ENCODE measurements at regions not wholly inside any gene's neighbourhood (a gene's known extent, or its start where the extent isn't known, plus 50 kb on each side); places are given as distances from the start of the nearest gene placed in this dataset.
"Not testable (repeated sequence)": the region's sequence is repeated elsewhere in the genome, so short reads cannot be mapped to it uniquely, and the experiment has no call there.

- DNase-seq = peak in 1 of 2 donors; percentile 45
Measured at GRCh38 chr12:47408171-47408871, 297.5 kb downstream of the RPAP3 start.

GRCh38 chr12:47407463-47408129 lies 298.2 kb downstream of the RPAP3 start:
- DNase-seq = no peak

- no peak for DNase-seq
Measured at GRCh38 chr12:47403681-47404080, 302.1 kb downstream of the RPAP3 start.

- DNase-seq = not testable (repeated sequence)
Measured at GRCh38 chr12:47401196-47401595, 304.6 kb downstream of the RPAP3 start.

- DNase-seq = no peak
Measured at GRCh38 chr12:47400266-47400665, 305.6 kb downstream of the RPAP3 start.

GRCh38 chr12:47397664-47398281 lies 308.1 kb downstream of the RPAP3 start:
- DNase-seq = peak; percentile 45 to 54

- DNase-seq = no peak
Measured at GRCh38 chr12:47396902-47397663, 308.7 kb downstream of the RPAP3 start.

GRCh38 chr12:47394070-47394469 lies 311.8 kb downstream of the RPAP3 start:
- peak; percentile 45 to 58 for DNase-seq

GRCh38 chr12:47393403-47393790 lies 312.4 kb downstream of the RPAP3 start:
- no peak for DNase-seq

- peak; percentile 55 to 64 for DNase-seq
Measured at GRCh38 chr12:47391566-47391965, 311.8 kb upstream of the AMIGO2 start.

GRCh38 chr12:47388712-47389111 lies 309.0 kb upstream of the AMIGO2 start:
- no peak for DNase-seq

- DNase-seq = no peak
Measured at GRCh38 chr12:47387994-47388393, 308.2 kb upstream of the AMIGO2 start.

GRCh38 chr12:47385653-47386052 lies 305.9 kb upstream of the AMIGO2 start:
- DNase-seq = no peak

GRCh38 chr12:47383942-47384341 lies 304.2 kb upstream of the AMIGO2 start:
- no peak for DNase-seq

GRCh38 chr12:47382305-47382704 lies 302.5 kb upstream of the AMIGO2 start:
- no peak for DNase-seq

GRCh38 chr12:47378907-47379306 lies 299.1 kb upstream of the AMIGO2 start:
- DNase-seq = no peak

GRCh38 chr12:47378222-47378582 lies 298.4 kb upstream of the AMIGO2 start:
- DNase-seq = no peak

GRCh38 chr12:47377414-47378221 lies 297.9 kb upstream of the AMIGO2 start:
- no peak for DNase-seq

- DNase-seq = no peak
Measured at GRCh38 chr12:47376927-47377326, 297.2 kb upstream of the AMIGO2 start.

GRCh38 chr12:47373554-47374150 lies 293.9 kb upstream of the AMIGO2 start:
- DNase-seq = no peak

GRCh38 chr12:47370421-47370820 lies 290.7 kb upstream of the AMIGO2 start:
- DNase-seq = no peak

- no peak for DNase-seq
Measured at GRCh38 chr12:47369085-47369484, 289.3 kb upstream of the AMIGO2 start.

All from activated CD4-positive, alpha-beta T cell treated with anti-CD3 and anti-CD28 coated beads for 4 hours (primary cell).